ENCODE measurements at regions not wholly inside any gene's neighbourhood (a gene's known extent, or its start where the extent isn't known, plus 50 kb on each side); places are given as distances from the start of the nearest gene placed in this dataset.
"Not testable (repeated sequence)": the region's sequence is repeated elsewhere in the genome, so short reads cannot be mapped to it uniquely, and the experiment has no call there.

- not testable (repeated sequence) for TF ChIP-seq CTCF (IDR thresholded peaks at IDR 0.05; ENCODE audit: insufficient read depth, low read length, poor library complexity, severe bottlenecking); EZH2phosphoT487 (conservative IDR thresholded peaks at IDR 0.05; ENCODE audit: low read length)
Measured at GRCh38 chr1:206288453-206288852, 85.1 kb downstream of the SRGAP2 start.

Data from SU-DHL-6 (cell line).